GM21786 (cell line): ENCODE measurements at regions not wholly inside any gene's neighbourhood (a gene's known extent, or its start where the extent isn't known, plus 50 kb on each side); places are given as distances from the start of the nearest gene placed in this dataset.
"Not testable (repeated sequence)": the region's sequence is repeated elsewhere in the genome, so short reads cannot be mapped to it uniquely, and the experiment has no call there.

Source experiments
- ATAC-seq: cut with Tn5 transposase; IDR thresholded peaks from one replicate; pipeline ENCODE4 v1.9.1; 2021; ENCODE audit not compliant: unreplicated experiment

- no peak for ATAC-seq
Measured at GRCh38 chr13:56558698-56559320, 581.9 kb upstream of the PRR20A start.

- ATAC-seq: no peak
Measured at GRCh38 chr13:56561327-56561726, 579.4 kb upstream of the PRR20A start.

DNA sequence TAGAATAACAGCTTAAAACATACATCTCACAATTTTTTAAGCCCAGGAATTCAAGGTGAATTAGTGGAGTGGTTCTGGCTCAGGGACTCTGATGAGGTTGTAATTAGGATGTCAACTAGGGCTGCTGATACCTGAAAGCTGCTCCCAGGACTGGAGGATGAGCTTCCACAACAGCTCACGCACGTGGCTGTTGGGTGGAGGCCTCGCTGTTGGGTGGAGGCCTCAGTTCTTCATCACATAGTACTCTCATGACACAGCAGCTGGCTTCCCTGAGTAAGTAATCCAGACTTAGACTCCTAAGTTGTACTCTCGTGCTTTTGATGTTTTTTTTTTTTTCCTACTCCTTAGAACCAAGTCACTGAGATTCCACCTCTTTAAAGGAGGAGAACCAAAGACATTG lies 577.1 kb upstream of the PRR20A start:
- ATAC-seq: no peak

GRCh38 chr13:56586976-56587375 lies 553.7 kb upstream of the PRR20A start:
- ATAC-seq: no peak

- no peak for ATAC-seq
Measured at GRCh38 chr13:56615572-56615971, 525.1 kb upstream of the PRR20A start.

DNA sequence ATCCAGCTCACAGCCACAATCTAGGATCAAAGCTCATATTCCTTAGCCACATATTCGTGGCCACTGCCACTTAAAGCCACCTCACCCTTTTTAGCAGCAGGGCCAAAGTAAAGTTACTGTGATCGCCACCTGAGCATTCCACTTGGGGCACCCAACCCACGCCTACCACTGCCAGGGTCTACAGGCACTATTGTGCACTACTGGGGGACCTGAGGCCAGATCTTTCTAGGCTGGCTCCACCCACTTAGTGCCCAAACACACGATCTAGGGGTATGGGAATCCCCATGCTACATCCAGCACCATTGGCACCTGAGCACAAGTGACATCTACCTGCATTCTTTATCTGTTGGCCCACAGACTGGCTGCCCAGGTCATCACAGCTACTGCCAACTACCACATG lies 517.9 kb upstream of the PRR20A start:
- no peak for ATAC-seq

- not testable (repeated sequence) for ATAC-seq
Measured at GRCh38 chr13:56628886-56629285, 511.8 kb upstream of the PRR20A start.

GRCh38 chr13:56631060-56631459 lies 509.7 kb upstream of the PRR20A start:
- ATAC-seq: not testable (repeated sequence)

DNA sequence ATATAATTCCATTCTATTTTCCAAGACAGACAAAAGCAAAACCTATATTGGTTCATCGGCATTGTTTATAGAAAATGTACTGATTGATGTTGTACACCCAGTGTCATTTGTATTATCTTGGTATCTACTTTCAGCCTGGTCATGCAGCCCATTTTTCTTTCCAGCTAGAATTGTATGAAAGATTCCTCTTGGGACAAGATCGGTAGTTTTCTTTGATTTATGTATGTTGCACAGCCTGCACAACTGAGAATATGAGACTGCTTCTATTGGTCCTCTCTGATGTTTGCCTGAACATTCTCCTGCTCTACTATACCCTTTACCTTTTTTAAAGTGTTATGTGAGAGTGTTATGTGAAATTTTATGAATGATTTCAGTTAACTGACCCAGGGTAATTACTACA lies 487.7 kb upstream of the PRR20A start:
- ATAC-seq: no peak

- no peak for ATAC-seq
Measured at GRCh38 chr13:56659041-56659471, 481.7 kb upstream of the PRR20A start.

DNA sequence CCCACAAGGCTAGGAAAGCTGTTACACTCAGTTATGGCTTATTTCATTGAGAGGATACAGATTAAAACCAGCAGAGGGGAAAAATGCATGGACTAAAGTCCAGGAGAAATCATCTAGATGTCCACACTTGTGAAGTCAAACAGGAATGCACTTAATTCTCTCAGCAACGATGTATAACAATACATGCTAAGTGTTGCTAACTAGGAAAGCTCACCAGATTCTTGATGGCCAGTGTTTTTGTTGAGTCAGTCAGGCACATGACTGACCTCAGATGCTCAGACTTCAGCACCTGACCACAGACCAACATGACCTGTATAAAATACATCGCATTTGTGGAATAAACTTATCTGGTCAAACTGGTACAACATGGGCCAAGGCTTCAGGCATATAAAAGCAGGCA lies 470.2 kb upstream of the PRR20A start:
- ATAC-seq: no peak

DNA sequence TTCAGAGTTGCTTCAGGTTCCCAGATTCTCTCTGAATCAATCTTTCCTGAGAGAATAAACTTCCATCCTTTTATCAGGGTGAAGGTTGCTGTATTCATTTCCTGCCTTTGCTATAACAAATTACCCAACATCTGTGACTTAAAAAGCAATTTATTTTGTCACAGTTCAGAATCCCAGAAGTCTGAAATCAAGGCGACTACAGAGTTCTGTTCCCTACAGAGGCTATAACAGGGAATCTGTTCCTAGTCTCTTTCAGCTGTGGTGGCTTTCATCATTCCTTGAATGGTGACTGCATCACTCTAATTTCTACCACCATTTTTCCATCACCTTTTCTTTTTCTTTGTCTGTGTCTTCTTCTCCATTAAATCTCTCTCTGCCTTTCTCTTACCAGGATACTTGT lies 459.3 kb upstream of the PRR20A start:
- no peak for ATAC-seq

GRCh38 chr13:56687131-56687530 lies 453.6 kb upstream of the PRR20A start:
- no peak for ATAC-seq

GRCh38 chr13:56697011-56697410 lies 443.7 kb upstream of the PRR20A start:
- no peak for ATAC-seq

DNA sequence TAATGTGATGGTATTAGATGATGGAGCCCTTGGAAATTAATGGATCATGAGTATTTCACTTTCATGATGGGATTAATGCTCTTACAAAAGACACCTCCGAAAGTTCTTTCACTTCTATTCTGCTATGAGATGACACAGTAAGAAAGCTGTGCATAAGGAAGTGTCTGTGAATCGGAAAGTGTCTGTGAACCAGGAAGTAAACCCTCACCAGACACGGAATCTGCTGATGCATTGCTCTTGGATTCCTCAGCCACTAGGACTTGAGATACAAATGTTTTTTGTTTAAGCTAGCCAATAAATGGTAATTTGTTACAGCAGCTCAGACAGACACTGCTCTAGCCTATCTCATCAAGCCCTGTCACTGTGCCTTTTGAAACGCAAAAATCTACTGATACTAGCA lies 440.4 kb upstream of the PRR20A start:
- no peak for ATAC-seq

DNA sequence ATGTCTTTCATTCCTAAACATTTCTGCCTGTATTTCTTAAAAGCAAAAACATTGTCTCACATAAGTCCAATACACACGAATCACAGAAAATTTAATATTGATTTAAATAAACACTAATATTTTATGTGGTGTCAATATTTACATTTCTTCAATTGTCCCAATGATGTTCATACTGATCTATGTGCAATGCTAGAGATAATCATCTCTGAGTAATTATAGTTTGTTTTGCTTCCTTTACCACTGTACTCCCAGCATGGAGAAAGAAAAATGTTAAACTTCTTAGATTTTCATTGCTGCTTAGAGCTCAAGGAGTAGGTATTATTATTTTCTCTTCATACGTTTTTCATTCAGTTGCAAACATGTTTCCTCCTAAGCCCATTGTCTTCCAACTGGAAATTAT lies 434.2 kb upstream of the PRR20A start:
- no peak for ATAC-seq

- ATAC-seq: no peak
Measured at GRCh38 chr13:56713656-56714055, 427.1 kb upstream of the PRR20A start.

GRCh38 chr13:56718791-56719190 lies 421.9 kb upstream of the PRR20A start:
- no peak for ATAC-seq

- no peak for ATAC-seq
Measured at GRCh38 chr13:56720841-56721240, 419.9 kb upstream of the PRR20A start.

- no peak for ATAC-seq
Measured at GRCh38 chr13:56735537-56735942, 405.2 kb upstream of the PRR20A start.

- no peak for ATAC-seq
Measured at GRCh38 chr13:56736966-56737365, 403.8 kb upstream of the PRR20A start.

- no peak for ATAC-seq
Measured at GRCh38 chr13:56752636-56753035, 388.1 kb upstream of the PRR20A start.

DNA sequence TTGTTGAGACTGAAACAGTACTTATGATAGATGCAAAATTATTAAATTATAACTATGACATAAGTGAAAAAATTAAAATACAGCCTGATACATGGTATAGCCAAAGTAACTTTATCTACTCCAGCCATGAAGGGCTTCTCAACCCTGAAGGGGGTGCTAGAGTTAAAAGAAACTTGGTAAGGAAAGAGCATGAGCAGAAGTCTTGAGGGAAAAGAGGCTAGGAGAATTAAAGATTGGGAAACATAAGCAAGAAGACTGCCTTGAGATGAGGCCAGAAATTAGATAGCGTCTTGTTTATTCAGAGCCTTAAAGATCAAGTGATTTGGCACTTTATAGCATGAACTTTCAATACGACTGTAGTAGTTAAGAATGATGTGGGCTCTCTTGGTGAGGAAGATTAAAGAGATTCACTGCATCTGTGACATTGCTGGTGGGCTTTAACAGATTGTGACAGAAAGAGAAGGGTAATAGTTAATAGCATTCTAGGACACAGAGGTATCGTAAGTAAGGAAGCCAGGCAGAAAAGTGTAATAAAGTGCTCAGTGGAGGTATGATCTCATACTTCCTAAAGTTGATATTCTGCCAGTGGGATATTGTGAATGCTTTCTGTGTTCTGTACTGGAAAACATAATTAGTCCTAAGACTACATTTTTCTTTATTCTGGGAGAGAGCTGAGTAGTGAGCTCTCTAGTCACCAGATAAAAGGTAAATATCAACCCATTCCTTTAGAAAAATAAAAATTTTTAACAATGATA lies 385.4 kb upstream of the PRR20A start:
- no peak for ATAC-seq
